Ectodermal cell (in vitro differentiated cells): ENCODE measurements at regions not wholly inside any gene's neighbourhood (a gene's known extent, or its start where the extent isn't known, plus 50 kb on each side); places are given as distances from the start of the nearest gene placed in this dataset.
"Not testable (repeated sequence)": the region's sequence is repeated elsewhere in the genome, so short reads cannot be mapped to it uniquely, and the experiment has no call there.

Experiments
- H3K27ac ChIP-seq: 2 replicates; pipeline ENCODE4 v1.7.0; 2013; ENCODE audit warnings: mild to moderate bottlenecking, low read depth, low read length; ENCODE audit not compliant: insufficient read depth, poor library complexity, severe bottlenecking
- H3K27me3 ChIP-seq: 2 replicates; pipeline ENCODE4 v1.7.0; 2013; ENCODE audit warnings: mild to moderate bottlenecking, low read length; ENCODE audit not compliant: insufficient read depth, control insufficient read depth, poor library complexity, severe bottlenecking
- H3K36me3 ChIP-seq: one replicate; pipeline ENCODE4 v1.7.0; 2013; ENCODE audit warnings: low read length; ENCODE audit not compliant: control insufficient read depth, insufficient read depth
- H3K4me1 ChIP-seq: one replicate; pipeline ENCODE4 v1.7.0; 2013; ENCODE audit warnings: low read length; ENCODE audit not compliant: control insufficient read depth, insufficient read depth
- H3K4me3 ChIP-seq: 2 replicates; pipeline ENCODE4 v1.7.0; 2013; ENCODE audit warnings: low read depth, low read length, control low read depth; ENCODE audit not compliant: insufficient read depth
- H3K9me3 ChIP-seq: 2 replicates; pipeline ENCODE4 v1.7.0; 2013; ENCODE audit warnings: mild to moderate bottlenecking, low read length, moderate library complexity; ENCODE audit not compliant: control insufficient read depth
- WGBS, 2 experiments: methylation state at CpG; one replicate each; pipeline ENCODE4 v1.1.7; 2013; ENCODE audit warnings: missing lambda C conversion rate in 2 of 2; 5-methylcytosine and 5-hydroxymethylcytosine counted together

- no peaks in the 10 kb centered on the region for H3K36me3 ChIP-seq
- no peaks in the 10 kb centered on the region for H3K9me3 ChIP-seq
- WGBS, 2 experiments, result 88 to 95% methylated on average over 2 to 4 of the region's 4 CpGs
- no peak overlapping the region for H3K4me3 ChIP-seq
- no peaks in the 10 kb centered on the region for H3K4me1 ChIP-seq
- H3K27me3 ChIP-seq, result no peaks in the 10 kb centered on the region
- H3K27ac ChIP-seq, result no peak overlapping the region
Measured at GRCh38 chr16:64679976-64680690, 441.7 kb downstream of the CDH11 start.

DNA sequence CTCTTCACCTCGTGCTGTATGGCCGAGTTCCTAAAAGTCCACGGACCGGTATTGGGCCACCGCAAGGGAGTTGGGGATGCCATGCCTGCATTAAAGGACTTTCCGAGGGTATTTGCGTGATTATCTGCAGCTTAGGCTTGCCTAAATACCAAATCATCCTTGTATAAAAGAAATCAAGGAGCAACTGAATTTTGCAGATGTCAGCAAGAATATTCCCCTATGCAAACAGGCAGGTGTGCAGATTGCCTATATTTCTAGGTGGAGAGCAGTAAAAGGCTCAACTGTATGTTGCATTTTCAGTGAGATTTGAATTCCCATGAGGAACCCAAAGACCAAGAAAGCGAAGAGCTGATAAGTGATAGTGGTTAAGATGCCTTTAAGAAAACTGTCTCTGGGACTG is 452.3 kb downstream of the CDH11 start:
- Histone ChIP-seq H3K4me1 (no peaks in the 10 kb centered on the region), H3K36me3 (no peaks in the 10 kb centered on the region), H3K9me3 (no peaks in the 10 kb centered on the region), H3K4me3 (no peak overlapping the region), H3K27ac (no peak overlapping the region), H3K27me3 (no peaks in the 10 kb centered on the region)
- 94 to 97% methylated on average over 8 of the region's 8 CpGs for WGBS, 2 experiments

DNA sequence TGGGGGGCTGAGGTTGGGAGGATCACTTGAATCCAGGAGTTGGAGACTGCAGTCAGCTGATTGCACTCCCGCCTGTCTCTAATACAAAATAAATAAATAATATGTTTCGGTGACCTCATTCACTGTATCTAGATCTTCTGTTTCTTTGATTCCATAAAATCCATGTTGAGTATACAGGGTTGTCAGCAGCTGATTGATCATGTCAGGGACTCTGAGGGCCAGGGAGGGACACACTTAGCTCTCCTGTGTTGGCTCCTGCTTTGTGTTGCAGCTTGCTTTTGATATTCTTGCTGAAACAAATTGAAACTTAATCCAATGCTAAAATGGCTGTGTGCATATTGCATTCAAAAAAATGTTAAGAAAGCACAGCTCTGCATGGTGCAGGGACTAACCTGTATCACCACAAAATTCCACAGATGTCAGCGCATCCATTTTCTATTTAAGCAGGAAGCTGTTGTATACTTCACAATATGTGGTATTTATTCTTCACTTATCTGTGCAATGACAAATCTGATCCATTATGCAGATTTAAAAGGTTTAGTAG is 454.5 kb downstream of the CDH11 start:
- WGBS, 2 experiments, result 90 to 92% methylated on average over 2 to 3 of the region's 3 CpGs

DNA sequence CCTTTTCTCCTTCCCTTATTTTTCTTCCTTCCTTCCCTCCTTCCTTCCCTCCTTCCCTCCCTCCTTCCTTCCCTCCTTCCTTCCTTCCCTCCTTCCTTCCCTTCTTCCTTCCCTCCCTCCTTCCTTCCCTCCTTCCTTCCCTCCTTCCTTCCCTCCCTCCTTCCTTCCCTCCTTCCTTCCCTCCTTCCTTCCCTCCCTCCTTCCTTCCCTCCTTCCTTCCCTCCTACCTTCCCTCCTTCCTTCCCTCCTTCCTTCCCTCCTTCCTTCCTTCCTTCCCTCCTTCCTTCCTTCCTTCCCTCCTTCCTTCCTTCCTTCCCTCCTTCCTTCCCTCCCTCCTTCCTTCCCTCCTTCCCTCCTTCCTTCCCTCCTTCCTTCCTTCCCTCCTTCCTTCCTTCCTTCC is 459.6 kb downstream of the CDH11 start:
- not testable (repeated sequence) for H3K4me1 ChIP-seq, H3K4me3 ChIP-seq, H3K27ac ChIP-seq, H3K27me3 ChIP-seq, H3K36me3 ChIP-seq, H3K9me3 ChIP-seq

More for the DNA sequence above, 454.5 kb downstream of the CDH11 start:
- no peak overlapping the region for H3K4me3 ChIP-seq
- no peaks in the 10 kb centered on the region for H3K27me3 ChIP-seq
- H3K4me1 ChIP-seq, result no peaks in the 10 kb centered on the region
- H3K9me3 ChIP-seq, result no peaks in the 10 kb centered on the region
- H3K27ac ChIP-seq, result no peak overlapping the region
- H3K36me3 ChIP-seq, result no peaks in the 10 kb centered on the region

DNA sequence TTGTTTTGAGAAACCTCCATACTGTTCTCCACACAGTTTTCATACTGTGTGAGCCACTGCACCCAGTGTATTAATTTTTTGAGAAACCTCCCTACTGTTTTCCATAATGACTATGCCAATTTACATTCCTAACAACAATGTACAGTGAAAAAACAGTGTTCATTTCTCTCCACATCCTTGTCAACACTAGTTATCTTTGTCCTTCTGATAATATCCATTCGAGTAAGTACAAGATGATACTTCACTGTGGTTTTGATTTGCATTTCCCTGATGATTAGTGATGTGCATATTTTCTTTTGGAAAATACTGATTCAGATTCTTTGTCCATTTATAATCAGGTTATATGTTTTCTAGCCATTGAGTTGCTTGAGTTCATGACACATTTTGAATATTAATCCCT is 462.0 kb downstream of the CDH11 start:
- H3K27me3 ChIP-seq, result no peaks in the 10 kb centered on the region
- no peaks in the 10 kb centered on the region for H3K9me3 ChIP-seq
- WGBS, 2 experiments, result 100% methylated on average over 1 of the region's 1 CpG
- H3K4me1 ChIP-seq, result no peaks in the 10 kb centered on the region
- H3K36me3 ChIP-seq, result no peaks in the 10 kb centered on the region
- no peak overlapping the region for H3K27ac ChIP-seq
- H3K4me3 ChIP-seq, result no peak overlapping the region

- Histone ChIP-seq H3K4me1 (no peaks in the 10 kb centered on the region), H3K27me3 (no peaks in the 10 kb centered on the region), H3K4me3 (no peak overlapping the region), H3K27ac (no peak overlapping the region), H3K36me3 (no peaks in the 10 kb centered on the region), H3K9me3 (no peaks in the 10 kb centered on the region)
- 94 to 98% methylated on average over 2 to 3 of the region's 3 CpGs for WGBS, 2 experiments
Measured at GRCh38 chr16:64657316-64658011, 464.4 kb downstream of the CDH11 start.

DNA sequence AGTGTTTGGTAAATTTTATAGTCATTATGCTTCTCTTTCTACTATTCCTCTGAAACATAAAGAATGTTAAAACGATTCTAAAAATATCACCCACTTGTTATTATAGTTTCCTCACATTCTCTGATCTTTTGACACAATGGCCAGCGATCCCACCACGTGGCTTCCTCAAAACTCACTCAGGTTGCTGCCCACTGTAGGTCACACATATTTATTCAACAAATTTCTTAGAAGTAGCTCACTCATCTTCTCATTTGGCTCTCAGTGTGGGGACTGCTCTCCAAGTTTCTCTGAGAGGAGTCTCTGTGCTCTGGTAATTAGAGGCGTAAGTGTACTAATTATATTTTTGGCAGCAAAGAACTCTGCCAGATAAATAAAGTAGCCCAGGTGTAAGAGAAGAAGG is 465.4 kb downstream of the CDH11 start:
- H3K36me3 ChIP-seq, result no peaks in the 10 kb centered on the region
- H3K4me3 ChIP-seq, result no peak overlapping the region
- no peaks in the 10 kb centered on the region for H3K9me3 ChIP-seq
- H3K27me3 ChIP-seq, result no peaks in the 10 kb centered on the region
- no peak overlapping the region for H3K27ac ChIP-seq
- no peaks in the 10 kb centered on the region for H3K4me1 ChIP-seq
- 90 to 96% methylated on average over 4 of the region's 4 CpGs for WGBS, 2 experiments

GRCh38 chr16:64654178-64654577 is 467.7 kb downstream of the CDH11 start:
- H3K9me3 ChIP-seq, result no peaks in the 10 kb centered on the region
- H3K36me3 ChIP-seq, result no peaks in the 10 kb centered on the region
- H3K4me3 ChIP-seq, result no peak overlapping the region
- no peak overlapping the region for H3K27ac ChIP-seq
- no peaks in the 10 kb centered on the region for H3K4me1 ChIP-seq
- no peaks in the 10 kb centered on the region for H3K27me3 ChIP-seq

DNA sequence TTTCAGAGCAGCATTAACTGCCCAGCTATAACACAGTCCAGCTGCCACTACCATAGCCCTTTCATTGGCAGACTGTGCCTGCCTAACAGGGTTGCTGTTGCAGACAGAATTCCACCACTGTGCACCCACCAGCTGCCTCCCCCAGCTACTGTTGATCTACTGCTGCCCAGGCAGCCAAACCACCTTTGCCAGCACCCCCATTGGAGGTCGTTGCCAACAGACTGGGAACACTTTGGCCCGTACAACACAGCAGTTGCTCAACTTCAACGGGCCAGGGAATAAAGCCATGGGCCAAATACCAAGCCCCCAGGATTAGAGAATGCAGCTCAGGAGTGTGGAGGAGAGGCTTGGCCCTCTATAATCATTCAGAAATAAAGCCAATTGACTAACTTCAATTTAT is 473.6 kb downstream of the CDH11 start:
- no peaks in the 10 kb centered on the region for H3K4me1 ChIP-seq
- H3K4me3 ChIP-seq, result no peak overlapping the region
- no peaks in the 10 kb centered on the region for H3K9me3 ChIP-seq
- H3K27ac ChIP-seq, result no peak overlapping the region
- WGBS, 2 experiments, result 96 to 98% methylated on average over 3 of the region's 3 CpGs
- H3K27me3 ChIP-seq, result no peaks in the 10 kb centered on the region
- H3K36me3 ChIP-seq, result no peaks in the 10 kb centered on the region

DNA sequence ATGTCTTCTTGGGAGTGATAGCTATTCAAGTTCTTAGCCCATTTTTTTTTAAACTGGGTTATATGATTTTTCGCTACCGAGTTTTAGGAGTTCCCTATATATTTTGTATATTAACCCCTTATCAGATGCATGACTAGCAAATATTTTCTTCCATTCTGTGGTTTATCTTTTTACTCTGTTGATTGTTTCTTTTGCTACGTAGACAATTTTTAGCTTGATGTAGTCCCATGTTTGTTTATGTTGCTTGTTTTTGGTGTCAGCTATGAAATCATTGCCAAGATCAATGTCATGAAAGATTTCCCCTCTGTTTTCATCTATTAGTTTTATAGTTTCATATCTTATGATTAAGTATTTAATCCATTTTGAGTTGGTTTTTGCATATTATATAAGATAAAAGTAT is 480.5 kb downstream of the CDH11 start:
- Histone ChIP-seq H3K36me3 (no peaks in the 10 kb centered on the region), H3K27ac (no peak overlapping the region), H3K9me3 (no peaks in the 10 kb centered on the region), H3K27me3 (no peaks in the 10 kb centered on the region), H3K4me1 (no peaks in the 10 kb centered on the region), H3K4me3 (no peak overlapping the region)
- 96% methylated on average over 3 of the region's 3 CpGs; no CpG with 5 or more reads in 1 of the 2 experiments for WGBS, 2 experiments
